Suprapubic skin (tissue), 4 donors: ENCODE measurements at regions not wholly inside any gene's neighbourhood (a gene's known extent, or its start where the extent isn't known, plus 50 kb on each side); places are given as distances from the start of the nearest gene placed in this dataset.

ENCODE experiments used
- DNase-seq, 2 donors: peaks; one replicate each; pipeline ENCODE4 v3.0.0-alpha.2; 2019; ENCODE audit warnings: low spot score in 2 of 2
- H3K27ac ChIP-seq: fragments of 200-600 bp; sonication (generic); one replicate; pipeline ENCODE4 v1.5.1; 2019
- H3K27me3 ChIP-seq: fragments of 200-600 bp; sonication (generic); one replicate; pipeline ENCODE4 v1.5.1; 2019
- H3K36me3 ChIP-seq: fragments of 200-600 bp; sonication (generic); one replicate; pipeline ENCODE4 v1.5.1; 2019
- H3K4me1 ChIP-seq: fragments of 200-600 bp; sonication (generic); one replicate; pipeline ENCODE4 v1.5.1; 2019
- H3K4me3 ChIP-seq: fragments of 200-600 bp; sonication (generic); one replicate; pipeline ENCODE4 v1.5.1; 2019; ENCODE audit warnings: mild to moderate bottlenecking
- H3K9me3 ChIP-seq: fragments of 200-600 bp; sonication (generic); one replicate; pipeline ENCODE4 v1.5.1; 2019
- CTCF ChIP-seq, 2 donors: fragments of 200-600 bp in 1 of 2; fragments of 450-650 bp in 1 of 2; sonication (generic) in 1 of 2; IDR thresholded peaks; one replicate each; pipeline ENCODE4 v1.5.1; 2016 to 2019; ENCODE audit warnings: antibody characterized with exemption in 2 of 2, mild to moderate bottlenecking in 1 of 2, moderate library complexity in 1 of 2
- EP300 ChIP-seq: sonication (generic); formaldehyde crosslinking; IDR thresholded peaks from one replicate; pipeline ENCODE4 v1.6.1; 2017; ENCODE audit warnings: antibody characterized with exemption
- POLR2A ChIP-seq, 2 donors: fragments of 450-650 bp; IDR thresholded peaks; one replicate each; pipeline ENCODE4 v1.6.1; 2017; ENCODE audit warnings: antibody characterized with exemption in 2 of 2, mild to moderate bottlenecking in 2 of 2, moderate library complexity in 2 of 2
- POLR2AphosphoS5 ChIP-seq, 3 donors: sonication (generic); formaldehyde crosslinking; IDR thresholded peaks; one replicate each; pipeline ENCODE4 v1.6.1; 2017; ENCODE audit warnings: antibody characterized with exemption in 3 of 3
- WGBS: methylation state at CpG from one replicate; pipeline ENCODE4 v1.1.5; 2018; 5-methylcytosine and 5-hydroxymethylcytosine counted together

DNA sequence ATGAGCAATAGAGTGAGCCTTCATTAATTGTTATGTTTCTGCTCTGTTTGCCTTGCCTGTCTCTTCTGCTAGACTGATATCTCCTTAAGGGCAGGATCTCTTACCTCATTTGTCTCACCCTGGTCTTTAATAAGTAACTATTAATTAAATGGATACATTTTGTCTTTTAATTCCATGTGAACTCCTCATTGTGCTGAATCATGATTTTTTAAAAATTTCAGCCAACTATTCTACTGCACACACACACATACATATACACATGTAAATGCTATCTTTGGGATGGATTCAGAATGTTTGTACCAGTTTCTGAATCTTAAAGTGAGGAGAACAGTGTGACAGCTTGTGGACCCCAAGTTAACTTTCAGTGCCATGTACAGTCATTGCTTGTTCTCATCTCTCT is 731.1 kb upstream of the MAP3K7 start:
- no peaks in the 10 kb centered on the region for H3K9me3 ChIP-seq
- no peaks in the 10 kb centered on the region for H3K27me3 ChIP-seq
- no peak overlapping the region for H3K4me3 ChIP-seq
- no peak for TF ChIP-seq CTCF (IDR thresholded peaks at IDR 0.05)
- TF ChIP-seq POLR2AphosphoS5 (IDR thresholded peaks at IDR 0.05) = no peak
- no peak for TF ChIP-seq POLR2A (IDR thresholded peaks at IDR 0.05)
- no peak for TF ChIP-seq EP300
- no peak overlapping the region for H3K27ac ChIP-seq
- DNase-seq = no peak
- no peaks in the 10 kb centered on the region for H3K36me3 ChIP-seq
- H3K4me1 ChIP-seq = no peaks in the 10 kb centered on the region

DNA sequence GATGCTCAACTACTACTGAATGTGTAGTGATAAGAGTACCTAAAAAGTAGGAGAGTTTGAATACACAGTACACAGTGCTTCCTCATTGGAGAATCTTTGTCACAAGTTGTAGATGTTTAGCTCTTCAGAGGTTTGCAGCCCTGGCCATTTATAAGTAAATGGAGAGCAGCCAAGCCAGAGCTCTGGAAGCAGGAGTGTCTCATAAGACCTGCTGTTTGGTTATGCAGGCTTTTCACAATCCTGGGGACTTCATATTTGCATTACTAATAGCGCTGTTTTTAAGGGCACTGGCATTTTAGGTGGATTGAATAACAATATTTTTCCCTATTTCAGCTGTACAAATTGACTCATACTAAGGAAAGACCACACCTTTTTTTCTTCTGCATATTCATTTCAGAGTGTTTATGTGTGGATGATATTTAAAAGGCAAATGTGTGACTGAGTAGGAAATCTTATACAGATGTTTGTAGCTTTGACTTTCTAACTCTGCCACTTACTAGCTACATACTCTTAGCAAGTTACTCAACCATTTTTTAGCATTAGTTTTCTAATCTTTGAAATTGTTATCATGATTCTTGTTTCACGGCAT is 730.5 kb upstream of the MAP3K7 start:
- Histone ChIP-seq H3K9me3 (no peaks in the 10 kb centered on the region), H3K27me3 (no peaks in the 10 kb centered on the region), H3K4me1 (no peaks in the 10 kb centered on the region), H3K4me3 (no peak overlapping the region), H3K27ac (no peak overlapping the region), H3K36me3 (no peaks in the 10 kb centered on the region)
- 77% methylated on average over 2 of the region's 2 CpGs for WGBS
- no peak for DNase-seq
- TF ChIP-seq CTCF (IDR thresholded peaks at IDR 0.05) (no peak), POLR2A (IDR thresholded peaks at IDR 0.05) (no peak), POLR2AphosphoS5 (IDR thresholded peaks at IDR 0.05) (no peak), EP300 (no peak)

DNA sequence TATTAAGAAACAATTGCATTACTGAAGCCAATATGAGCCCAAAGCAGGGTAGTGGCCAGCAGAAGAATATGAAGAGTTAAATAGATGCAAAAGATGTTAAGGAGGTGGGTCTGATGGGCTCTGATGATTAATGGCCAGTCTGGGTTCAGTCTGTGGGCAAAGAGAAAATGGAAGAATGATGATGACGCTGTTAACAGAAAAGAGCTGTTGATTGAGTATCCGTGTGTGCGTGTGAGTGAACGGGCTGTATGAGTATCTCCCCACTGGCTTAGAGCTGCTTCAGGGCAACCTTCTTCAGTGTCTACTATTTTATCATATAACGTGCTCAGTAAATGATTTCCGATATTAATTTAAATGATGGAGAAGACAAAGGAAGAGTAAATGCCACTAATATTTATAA is 723.3 kb upstream of the MAP3K7 start:
- H3K36me3 ChIP-seq = no peaks in the 10 kb centered on the region
- H3K9me3 ChIP-seq = no peaks in the 10 kb centered on the region
- no peaks in the 10 kb centered on the region for H3K27me3 ChIP-seq
- no peak overlapping the region for H3K27ac ChIP-seq
- no peak overlapping the region for H3K4me3 ChIP-seq
- no peak for TF ChIP-seq POLR2A (IDR thresholded peaks at IDR 0.05)
- no peak for TF ChIP-seq EP300
- no peak for TF ChIP-seq CTCF (IDR thresholded peaks at IDR 0.05)
- TF ChIP-seq POLR2AphosphoS5 (IDR thresholded peaks at IDR 0.05) = no peak
- H3K4me1 ChIP-seq = no peaks in the 10 kb centered on the region
- DNase-seq = no peak
- 85% methylated on average over 6 of the region's 6 CpGs for WGBS

GRCh38 chr6:91305755-91306154 is 718.9 kb upstream of the MAP3K7 start:
- H3K4me1 ChIP-seq = no peaks in the 10 kb centered on the region
- no peak overlapping the region for H3K4me3 ChIP-seq
- no peaks in the 10 kb centered on the region for H3K9me3 ChIP-seq
- WGBS = 75% methylated on average over 2 of the region's 2 CpGs
- H3K27me3 ChIP-seq = no peaks in the 10 kb centered on the region
- H3K27ac ChIP-seq = no peak overlapping the region
- no peak for TF ChIP-seq POLR2A (IDR thresholded peaks at IDR 0.05)
- TF ChIP-seq EP300 = no peak
- TF ChIP-seq POLR2AphosphoS5 (IDR thresholded peaks at IDR 0.05) = no peak
- no peak for TF ChIP-seq CTCF (IDR thresholded peaks at IDR 0.05)
- DNase-seq = no peak
- H3K36me3 ChIP-seq = no peaks in the 10 kb centered on the region

DNA sequence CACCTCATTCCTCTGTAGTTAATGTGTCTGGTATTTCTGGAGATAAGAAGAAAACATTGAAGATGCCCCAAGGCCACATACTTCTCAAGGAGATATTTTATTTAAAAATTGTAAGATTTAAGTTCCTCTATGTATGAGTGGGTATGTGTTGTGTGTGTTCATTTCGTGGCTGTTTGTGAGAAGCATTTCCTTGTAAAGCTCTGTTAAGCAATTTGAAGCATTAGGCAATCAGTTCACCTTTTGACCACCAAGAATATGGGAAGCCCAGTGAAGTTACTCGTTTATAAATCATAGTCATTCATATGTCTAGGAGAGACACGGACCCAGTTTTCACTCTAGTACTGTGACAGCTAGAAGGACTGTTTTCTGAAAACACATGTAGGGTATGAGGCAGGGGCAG is 717.6 kb upstream of the MAP3K7 start:
- no peak for TF ChIP-seq POLR2AphosphoS5 (IDR thresholded peaks at IDR 0.05)
- TF ChIP-seq POLR2A (IDR thresholded peaks at IDR 0.05) = no peak
- TF ChIP-seq EP300 = no peak
- TF ChIP-seq CTCF (IDR thresholded peaks at IDR 0.05) = no peak
- no peaks in the 10 kb centered on the region for H3K27me3 ChIP-seq
- H3K9me3 ChIP-seq = no peaks in the 10 kb centered on the region
- no peaks in the 10 kb centered on the region for H3K4me1 ChIP-seq
- DNase-seq = no peak
- no peaks in the 10 kb centered on the region for H3K36me3 ChIP-seq
- no peak overlapping the region for H3K4me3 ChIP-seq
- WGBS = 35% methylated on average over 3 of the region's 3 CpGs
- no peak overlapping the region for H3K27ac ChIP-seq
